Neuronal stem cell (in vitro differentiated cells): ENCODE measurements at regions not wholly inside any gene's neighbourhood (a gene's known extent, or its start where the extent isn't known, plus 50 kb on each side); places are given as distances from the start of the nearest gene placed in this dataset.

Experiments used
- DNase-seq: peaks from one replicate; pipeline ENCODE4 v3.0.0-alpha.2; 2013; ENCODE audit warnings: low spot score
- H2AFZ ChIP-seq: one replicate; pipeline ENCODE4 v1.6.1; 2013; ENCODE audit warnings: mild to moderate bottlenecking, low read length, inconsistent platforms
- H2AK5ac ChIP-seq: 2 replicates; pipeline ENCODE4 v1.6.1; 2013; ENCODE audit warnings: low read depth, mild to moderate bottlenecking, inconsistent platforms, low read length, moderate library complexity, mixed read lengths
- H2BK120ac ChIP-seq: 2 replicates; pipeline ENCODE4 v1.6.1; 2013; ENCODE audit warnings: low read depth, mild to moderate bottlenecking, inconsistent platforms, low read length, moderate library complexity, mixed read lengths
- H2BK12ac ChIP-seq: one replicate; pipeline ENCODE4 v1.6.1; 2013; ENCODE audit warnings: low read length, inconsistent platforms
- H2BK15ac ChIP-seq: 2 replicates; pipeline ENCODE4 v1.6.1; 2013; ENCODE audit warnings: mild to moderate bottlenecking, low read length, inconsistent platforms, mixed read lengths
- H2BK5ac ChIP-seq: one replicate; pipeline ENCODE4 v1.6.1; 2013; ENCODE audit warnings: inconsistent platforms, mild to moderate bottlenecking, low read length, moderate library complexity
- H3K14ac ChIP-seq: one replicate; pipeline ENCODE4 v1.6.1; 2013; ENCODE audit warnings: low read length, inconsistent platforms
- H3K18ac ChIP-seq: 2 replicates; pipeline ENCODE4 v1.6.1; 2013; ENCODE audit warnings: low read length, inconsistent platforms
- H3K23ac ChIP-seq: 2 replicates; pipeline ENCODE4 v1.6.1; 2013; ENCODE audit warnings: low read depth, mild to moderate bottlenecking, mixed read lengths, low read length, inconsistent platforms; ENCODE audit not compliant: poor library complexity
- H3K27ac ChIP-seq: replicated peaks from 3 replicates; pipeline ENCODE4 v1.5.1; 2013; ENCODE audit warnings: low read length, inconsistent platforms
- H3K27me3 ChIP-seq, 3 experiments: 2 replicates each; pipeline ENCODE4 v1.6.1; 2013; ENCODE audit warnings: low read length in 3 of 3, mild to moderate bottlenecking in 2 of 3, inconsistent platforms in 1 of 3, low read depth in 1 of 3, mixed read lengths in 1 of 3, moderate library complexity in 1 of 3; ENCODE audit not compliant: control insufficient read depth in 3 of 3, insufficient read depth in 3 of 3
- H3K36me3 ChIP-seq, 2 donors: replicated peaks in 1 of 2; 2 replicates each; pipeline ENCODE4 v1.6.1; 2013; ENCODE audit warnings: low read length in 2 of 2; ENCODE audit not compliant: control insufficient read depth in 2 of 2, insufficient read depth in 2 of 2
- H3K4ac ChIP-seq: 2 replicates; pipeline ENCODE4 v1.6.1; 2013; ENCODE audit warnings: inconsistent platforms, mild to moderate bottlenecking, low read length, moderate library complexity
- H3K4me1 ChIP-seq, 2 donors: 1 replicate in 1 of 2; 2 replicates in 1 of 2; pipeline ENCODE4 v1.6.1; 2013; ENCODE audit warnings: low read length in 2 of 2, low read depth in 1 of 2; ENCODE audit not compliant: control insufficient read depth in 2 of 2, insufficient read depth in 1 of 2
- H3K4me2 ChIP-seq: one replicate; pipeline ENCODE4 v1.6.1; 2013; ENCODE audit warnings: mild to moderate bottlenecking, low read length, inconsistent platforms; ENCODE audit not compliant: insufficient read depth, poor library complexity, severe bottlenecking
- H3K4me3 ChIP-seq, 2 donors: 2 replicates each; pipeline ENCODE4 v1.5.1; 2013; ENCODE audit warnings: low read length in 2 of 2, mild to moderate bottlenecking in 2 of 2, inconsistent platforms in 1 of 2, moderate library complexity in 1 of 2
- H3K79me1 ChIP-seq: one replicate; pipeline ENCODE4 v1.6.1; 2013; ENCODE audit warnings: low read depth, mild to moderate bottlenecking, inconsistent platforms, low read length, moderate library complexity
- H3K9ac ChIP-seq: one replicate; pipeline ENCODE4 v1.6.1; 2013; ENCODE audit warnings: mild to moderate bottlenecking, low read depth, low read length, inconsistent platforms; ENCODE audit not compliant: poor library complexity
- H3K9me3 ChIP-seq, 2 donors: replicated peaks in 1 of 2; 2 replicates each; pipeline versions ENCODE3 to v1.6.1; 2013; ENCODE audit warnings: low read length in 2 of 2, mild to moderate bottlenecking in 2 of 2, inconsistent platforms in 1 of 2, low read depth in 1 of 2, mixed read lengths in 1 of 2, moderate library complexity in 1 of 2; ENCODE audit not compliant: control insufficient read depth in 2 of 2, insufficient read depth in 1 of 2
- H4K8ac ChIP-seq: one replicate; pipeline ENCODE4 v1.6.1; 2013; ENCODE audit warnings: low read depth, mild to moderate bottlenecking, inconsistent platforms, low read length, moderate library complexity
- H4K91ac ChIP-seq: one replicate; pipeline ENCODE4 v1.6.1; 2013; ENCODE audit warnings: low read length, low read depth, mild to moderate bottlenecking, inconsistent platforms; ENCODE audit not compliant: poor library complexity
- WGBS, 2 donors: extraction: QIAGEN DNeasy Blood & Tissue Kit; methylation state at CpG; one replicate each; pipeline ENCODE4 v1.1.7; 2013; ENCODE audit warnings: missing lambda C conversion rate in 2 of 2, mixed read lengths in 1 of 2; ENCODE audit not compliant: insufficient read length in 2 of 2, insufficient replicate concordance in 1 of 2; ENCODE audit errors: extremely low coverage in 2 of 2; 5-methylcytosine and 5-hydroxymethylcytosine counted together

DNA sequence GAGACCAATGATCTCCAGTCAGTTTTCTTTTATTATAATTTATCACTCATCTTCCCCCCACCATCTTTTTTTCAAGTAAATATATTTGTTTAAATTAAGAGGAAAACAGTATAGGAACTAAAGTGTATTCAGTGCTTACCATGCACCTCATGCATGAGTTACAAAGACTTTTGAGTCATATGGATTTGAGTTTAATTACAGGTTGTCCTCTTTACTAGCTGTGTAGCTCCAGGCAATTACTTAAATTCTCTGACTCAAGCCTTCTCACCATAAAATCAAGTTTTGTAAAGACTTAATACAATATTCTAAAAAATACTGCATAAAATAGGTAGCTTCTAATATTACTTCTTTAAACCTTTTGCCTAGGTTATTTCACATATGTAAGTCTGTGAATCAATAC lies 251.3 kb downstream of the SLC16A7 start:
- H3K4me3 ChIP-seq, result no peak overlapping the region
- no peak for DNase-seq
- H2AFZ ChIP-seq, result no peak overlapping the region

DNA sequence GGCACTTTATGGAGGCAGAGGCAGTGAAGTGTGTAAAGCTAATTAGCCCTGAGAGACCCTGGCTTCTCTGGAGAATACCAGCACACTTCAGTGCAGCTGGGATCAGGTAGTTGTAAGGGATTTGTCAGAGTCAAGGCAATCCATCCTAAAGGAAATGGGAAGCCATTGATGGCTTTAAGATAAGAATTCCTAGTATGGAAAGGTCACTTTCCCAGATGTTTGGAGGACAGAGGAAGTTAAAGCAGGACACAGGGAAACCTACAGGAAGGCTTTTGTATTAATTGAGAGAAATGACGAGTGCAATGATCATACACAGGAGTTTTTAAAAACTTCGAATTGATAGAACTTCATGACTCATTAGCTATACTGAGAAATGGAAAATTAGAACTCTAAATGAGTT lies 254.4 kb downstream of the SLC16A7 start:
- no peaks in the 10 kb centered on the region for H3K79me1 ChIP-seq

More for the DNA sequence above, 251.3 kb downstream of the SLC16A7 start:
- Histone ChIP-seq H3K79me1 (no peaks in the 10 kb centered on the region), H4K8ac (no peak overlapping the region), H2BK5ac (no peak overlapping the region), H2BK12ac (no peak overlapping the region), H3K9ac (no peak overlapping the region), H2BK120ac (no peak overlapping the region), H3K27me3 (no peaks in the 10 kb centered on the region), H3K4ac (no peak overlapping the region), H4K91ac (no peak overlapping the region), H3K23ac (no peak overlapping the region), H3K4me2 (no peak overlapping the region), H3K4me1 (no peaks in the 10 kb centered on the region), H2AK5ac (no peak overlapping the region), H2BK15ac (no peak overlapping the region), H3K27ac (no peak overlapping the region), H3K18ac (no peak overlapping the region), H3K36me3 (no peaks in the 10 kb centered on the region), H3K14ac (no peak overlapping the region), H3K9me3 (no peaks in the 10 kb centered on the region)

DNA sequence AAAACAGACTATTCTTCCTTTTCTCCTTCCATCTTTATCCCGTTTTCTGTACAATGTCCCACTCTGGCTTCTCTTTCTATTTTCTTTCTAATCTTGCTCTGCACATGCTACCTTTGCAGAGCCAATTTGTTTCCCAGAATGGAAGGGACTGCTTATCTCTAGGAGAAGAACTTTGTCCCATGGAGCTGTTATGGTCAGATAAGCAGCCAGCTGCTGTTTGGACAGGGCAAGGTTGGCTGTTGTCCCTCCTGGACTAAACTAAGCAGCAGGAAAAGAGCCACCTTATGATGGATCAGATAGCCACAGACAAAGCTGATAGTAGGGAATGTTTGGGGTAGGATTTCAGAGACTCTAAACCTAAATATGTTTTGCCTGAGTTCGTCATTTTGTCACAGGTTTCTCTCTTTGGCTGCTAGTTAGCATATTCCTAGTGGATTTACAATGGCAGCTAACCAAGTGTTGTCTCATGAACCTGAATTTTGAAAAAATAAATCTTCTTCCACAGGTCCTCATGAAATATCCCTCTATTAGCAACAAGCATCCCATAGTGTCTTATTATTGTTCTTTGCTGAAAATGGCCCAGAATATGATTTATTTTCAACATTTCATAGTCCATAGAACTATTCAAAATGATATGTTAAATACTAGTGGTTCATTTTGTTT lies 262.8 kb downstream of the SLC16A7 start:
- Histone ChIP-seq H2BK12ac (no peak overlapping the region), H3K9me3 (no peaks in the 10 kb centered on the region), H3K27ac (no peak overlapping the region), H3K4ac (no peak overlapping the region), H3K23ac (no peak overlapping the region), H3K4me1 (no peaks in the 10 kb centered on the region), H2BK120ac (no peak overlapping the region), H2BK15ac (no peak overlapping the region), H3K9ac (no peak overlapping the region), H2BK5ac (no peak overlapping the region), H2AFZ (no peak overlapping the region), H3K79me1 (no peaks in the 10 kb centered on the region), H2AK5ac (no peak overlapping the region), H3K18ac (no peak overlapping the region), H3K4me2 (no peak overlapping the region), H3K14ac (no peak overlapping the region), H4K8ac (no peak overlapping the region), H3K4me3 (no peak overlapping the region), H3K36me3 (no peaks in the 10 kb centered on the region), H3K27me3 (no peaks in the 10 kb centered on the region), H4K91ac (no peak overlapping the region)
- WGBS, 2 donors, result no CpG with 5 or more reads among the region's 2 CpGs
- no peak for DNase-seq

More for the DNA sequence above, 254.4 kb downstream of the SLC16A7 start:
- H3K4ac ChIP-seq, result no peak overlapping the region
- no peak overlapping the region for H3K4me3 ChIP-seq
- H3K27ac ChIP-seq, result no peak overlapping the region
- no peak overlapping the region for H4K91ac ChIP-seq
- H3K36me3 ChIP-seq, result no peaks in the 10 kb centered on the region
- no peaks in the 10 kb centered on the region for H3K4me1 ChIP-seq
- no peak overlapping the region for H2BK15ac ChIP-seq
- H2AK5ac ChIP-seq, result no peak overlapping the region
- no peak overlapping the region for H3K23ac ChIP-seq
- H2AFZ ChIP-seq, result no peak overlapping the region
- H3K14ac ChIP-seq, result no peak overlapping the region
- no peaks in the 10 kb centered on the region for H3K27me3 ChIP-seq
- H3K9me3 ChIP-seq, result no peaks in the 10 kb centered on the region
- DNase-seq, result no peak
- no peak overlapping the region for H3K4me2 ChIP-seq
- no peak overlapping the region for H3K18ac ChIP-seq
- H2BK12ac ChIP-seq, result no peak overlapping the region
- no CpG with 5 or more reads among the region's 2 CpGs for WGBS, 2 donors
- H2BK5ac ChIP-seq, result no peak overlapping the region
- H3K9ac ChIP-seq, result no peak overlapping the region
- H4K8ac ChIP-seq, result no peak overlapping the region
- H2BK120ac ChIP-seq, result no peak overlapping the region

DNA sequence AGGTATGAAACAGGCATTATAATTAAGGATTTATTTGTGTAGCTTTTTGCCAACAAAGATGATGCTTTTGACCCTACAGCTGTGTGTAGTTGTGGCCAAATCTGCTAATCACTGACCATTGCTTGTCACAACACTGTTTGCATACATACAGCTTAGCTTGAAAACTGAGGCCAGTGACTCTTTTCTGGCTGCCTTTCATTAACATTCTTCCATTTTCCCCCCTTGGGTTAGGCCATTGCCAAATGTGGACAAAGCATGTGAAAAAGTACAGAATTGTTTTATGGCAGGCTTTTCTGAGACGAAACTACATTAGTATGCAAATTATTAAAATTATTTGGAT lies 263.3 kb downstream of the SLC16A7 start:
- WGBS, 2 donors, result no CpG with 5 or more reads among the region's 1 CpG

More for the DNA sequence above, 263.3 kb downstream of the SLC16A7 start:
- Histone ChIP-seq H2BK120ac (no peak overlapping the region), H2AFZ (no peak overlapping the region), H3K4me1 (no peaks in the 10 kb centered on the region), H3K4ac (no peak overlapping the region), H3K27ac (no peak overlapping the region), H3K36me3 (no peaks in the 10 kb centered on the region), H3K4me3 (no peak overlapping the region), H2BK5ac (no peak overlapping the region), H4K91ac (no peak overlapping the region), H3K23ac (no peak overlapping the region), H3K14ac (no peak overlapping the region), H4K8ac (no peak overlapping the region), H2BK15ac (no peak overlapping the region), H3K18ac (no peak overlapping the region), H3K4me2 (no peak overlapping the region), H3K27me3 (no peaks in the 10 kb centered on the region), H3K9ac (no peak overlapping the region), H2AK5ac (no peak overlapping the region), H3K9me3 (no peaks in the 10 kb centered on the region), H2BK12ac (no peak overlapping the region), H3K79me1 (no peaks in the 10 kb centered on the region)
- DNase-seq, result no peak
